Astrocyte (in vitro differentiated cells and primary cell): ENCODE measurements at regions not wholly inside any gene's neighbourhood (a gene's known extent, or its start where the extent isn't known, plus 50 kb on each side); places are given as distances from the start of the nearest gene placed in this dataset.
"Not testable (repeated sequence)": the region's sequence is repeated elsewhere in the genome, so short reads cannot be mapped to it uniquely, and the experiment has no call there.

Experiments used
- CTCF ChIP-seq: IDR thresholded peaks from 2 replicates; pipeline ENCODE4 v1.5.1; 2011; ENCODE audit warnings: low read depth, mild to moderate bottlenecking, inconsistent platforms, low read length, moderate library complexity; ENCODE audit not compliant: insufficient read depth
- EZH2 ChIP-seq: IDR thresholded peaks from 2 replicates; pipeline ENCODE4 v1.6.1; 2012; ENCODE audit warnings: mild to moderate bottlenecking, low read length, inconsistent platforms; ENCODE audit not compliant: insufficient read depth

- not testable (repeated sequence) for TF ChIP-seq CTCF, EZH2
Measured at GRCh38 chr19:14279270-14279669, 73.3 kb upstream of the ADGRL1 start.
